Naive thymus-derived CD4-positive, alpha-beta T cell (primary cell): ENCODE measurements at regions not wholly inside any gene's neighbourhood (a gene's known extent, or its start where the extent isn't known, plus 50 kb on each side); places are given as distances from the start of the nearest gene placed in this dataset.

ENCODE experiments used
- ATAC-seq: fragments of 150-1000 bp; cut with Tn5 transposase; 2 replicates; pipeline ENCODE4 v1.10.0; 2021; ENCODE audit warnings: mild to moderate bottlenecking, moderate library complexity
- CTCF ChIA-PET: fragments of 350-600 bp; sonication (Branson Sonifier 250); formaldehyde crosslinking; loops from one replicate; lab custom pipeline; 2021; ENCODE audit warnings: antibody characterized with exemption; lab: Charles Lee
- POLR2A ChIA-PET: fragments of 350-600 bp; sonication (Branson Sonifier 250); formaldehyde crosslinking; loops from one replicate; lab custom pipeline; 2021; ENCODE audit warnings: antibody characterized with exemption, inconsistent platforms; lab: Charles Lee
- DNase-seq, 9 donors: peaks; one replicate each; pipeline versions ENCODE4 v3.0.0 to v3.0.0-alpha.2; 2020 to 2022; ENCODE audit warnings: mixed read lengths in 1 of 9
- H3K27ac ChIP-seq: one replicate; pipeline ENCODE4 v1.7.0; 2013; ENCODE audit warnings: mild to moderate bottlenecking, low read depth, low read length, moderate library complexity
- H3K27me3 ChIP-seq, 2 donors: one replicate each; pipeline ENCODE4 v1.7.0; 2013; ENCODE audit warnings: low read length in 2 of 2, mild to moderate bottlenecking in 2 of 2, moderate library complexity in 2 of 2; ENCODE audit not compliant: control insufficient read depth in 2 of 2, insufficient read depth in 2 of 2
- H3K36me3 ChIP-seq, 3 experiments: 1 replicate in 2 of 3; 2 replicates in 1 of 3; pipeline ENCODE4 v1.7.0; 2013; ENCODE audit warnings: low read length in 3 of 3, mild to moderate bottlenecking in 3 of 3, moderate library complexity in 1 of 3; ENCODE audit not compliant: insufficient read depth in 3 of 3, control insufficient read depth in 2 of 3
- H3K4me1 ChIP-seq, 2 donors: one replicate each; pipeline ENCODE4 v1.7.0; 2013; ENCODE audit warnings: low read length in 2 of 2, mild to moderate bottlenecking in 2 of 2, moderate library complexity in 1 of 2; ENCODE audit not compliant: control insufficient read depth in 2 of 2, insufficient read depth in 2 of 2
- H3K4me3 ChIP-seq: 2 replicates; pipeline ENCODE4 v1.7.0; 2013; ENCODE audit warnings: mild to moderate bottlenecking, low read length
- H3K9me3 ChIP-seq, 3 experiments: 1 replicate in 2 of 3; 2 replicates in 1 of 3; pipeline ENCODE4 v1.7.0; 2013; ENCODE audit warnings: low read length in 3 of 3; ENCODE audit not compliant: control insufficient read depth in 2 of 3
- H3K27ac Mint-ChIP-seq, 9 donors: one replicate each; pipeline ENCODE4 v1.8.0; 2020 to 2022; ENCODE audit warnings: mixed read lengths in 9 of 9, mild to moderate bottlenecking in 8 of 9, moderate library complexity in 5 of 9, inconsistent platforms in 2 of 9
- H3K27me3 Mint-ChIP-seq, 5 donors: one replicate each; pipeline ENCODE4 v1.8.0; 2021 to 2022; ENCODE audit warnings: mixed read lengths in 5 of 5, mild to moderate bottlenecking in 1 of 5
- H3K36me3 Mint-ChIP-seq, 5 donors: one replicate each; pipeline ENCODE4 v1.8.0; 2020 to 2022; ENCODE audit warnings: mixed read lengths in 5 of 5, mild to moderate bottlenecking in 3 of 5, inconsistent platforms in 1 of 5
- H3K4me1 Mint-ChIP-seq, 7 donors: one replicate each; pipeline ENCODE4 v1.8.0; 2020 to 2022; ENCODE audit warnings: mixed read lengths in 7 of 7, mild to moderate bottlenecking in 3 of 7, inconsistent platforms in 1 of 7
- H3K4me3 Mint-ChIP-seq, 10 donors: one replicate each; pipeline ENCODE4 v1.8.0; 2020 to 2022; ENCODE audit warnings: mild to moderate bottlenecking in 10 of 10, mixed read lengths in 10 of 10, moderate library complexity in 6 of 10, inconsistent platforms in 2 of 10
- H3K9me3 Mint-ChIP-seq, 11 donors: one replicate each; pipeline ENCODE4 v1.8.0; 2020 to 2022; ENCODE audit warnings: mixed read lengths in 11 of 11, mild to moderate bottlenecking in 4 of 11, inconsistent platforms in 1 of 11, moderate library complexity in 1 of 11
- intact Hi-C, 2 donors: fragments of 100-400 bp; cut with micrococcal nuclease; formaldehyde crosslinking; loops; one replicate each; pipeline ENCODE4 v1.15.1; 2023

- no peak overlapping the region for H3K4me3 ChIP-seq
- POLR2A ChIA-PET: interaction anchor here (0.6 kb wide), 1 partner anchor 284 kb away, joined by 6 read pairs; no protein-coding TSS in a partner anchor
- CTCF ChIA-PET: no interaction called here
These were observed 296.1 kb upstream of the TGFBR2 start for GRCh38 chr3:30309961-30310954.

DNA sequence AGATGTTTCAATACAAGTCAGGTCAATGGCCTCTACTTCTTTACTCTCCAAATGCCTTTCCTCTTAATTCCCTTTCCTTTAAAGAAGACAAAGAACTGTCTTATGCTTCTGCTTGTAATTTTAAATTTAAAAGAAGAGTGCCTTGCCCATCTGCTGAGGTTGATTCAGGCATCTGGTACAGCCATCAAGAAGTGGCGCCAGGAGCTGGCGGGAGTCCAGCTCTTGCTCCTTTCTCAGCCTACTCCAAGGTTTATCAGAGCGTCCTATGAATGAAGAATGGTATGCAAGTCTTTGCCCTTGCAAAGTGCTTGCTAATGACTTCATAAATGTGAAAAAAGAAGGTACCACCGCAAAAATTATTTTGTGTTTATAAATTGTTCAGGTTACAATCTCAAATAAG lies 294.6 kb upstream of the TGFBR2 start:
- Mint-ChIP-seq H3K36me3 (peaks cover 0 to 5% (median 1%) of the 10 kb centered on the region in 5 donors), H3K4me1 (peaks cover 0 to 20% (median 0%) of the 10 kb centered on the region in 7 donors), H3K4me3 (no peak overlapping the region), H3K9me3 (peaks cover 0 to 6% (median 2%) of the 10 kb centered on the region in 11 donors), H3K27me3 (no peaks in the 10 kb centered on the region), H3K27ac (no peak overlapping the region)
- DNase-seq (no peak), ATAC-seq (no peak)
- POLR2A ChIA-PET: no interaction called here
- no peak overlapping the region for H3K27ac ChIP-seq
- no peaks in the 10 kb centered on the region for H3K36me3 ChIP-seq
- H3K4me3 ChIP-seq: no peak overlapping the region
- CTCF ChIA-PET: interaction anchor here (0.9 kb wide), 1 partner anchor 383 kb away, joined by 4 read pairs; no protein-coding TSS in a partner anchor
- no peaks in the 10 kb centered on the region for H3K27me3 ChIP-seq
- H3K9me3 ChIP-seq: no peaks in the 10 kb centered on the region
- intact Hi-C loops: no loop called here
- H3K4me1 ChIP-seq: no peaks in the 10 kb centered on the region

More at GRCh38 chr3:30309961-30310954, 296.1 kb upstream of the TGFBR2 start:
- ATAC-seq (no peak), DNase-seq (no peak)
- Mint-ChIP-seq H3K27ac (peak overlapping the region in 1 of 9 donors; percentile 21), H3K4me1 (peaks cover 0 to 22% (median 0%) of the 10 kb centered on the region in 7 donors), H3K27me3 (no peaks in the 10 kb centered on the region), H3K4me3 (no peak overlapping the region), H3K9me3 (peaks cover 4 to 15% (median 11%) of the 10 kb centered on the region in 11 donors), H3K36me3 (peaks cover 4 to 14% (median 11%) of the 10 kb centered on the region in 5 donors)
- Histone ChIP-seq H3K9me3 (no peaks in the 10 kb centered on the region), H3K4me1 (no peaks in the 10 kb centered on the region), H3K36me3 (no peaks in the 10 kb centered on the region), H3K27me3 (no peaks in the 10 kb centered on the region), H3K27ac (no peak overlapping the region)
- intact Hi-C loops: no loop called here

DNA sequence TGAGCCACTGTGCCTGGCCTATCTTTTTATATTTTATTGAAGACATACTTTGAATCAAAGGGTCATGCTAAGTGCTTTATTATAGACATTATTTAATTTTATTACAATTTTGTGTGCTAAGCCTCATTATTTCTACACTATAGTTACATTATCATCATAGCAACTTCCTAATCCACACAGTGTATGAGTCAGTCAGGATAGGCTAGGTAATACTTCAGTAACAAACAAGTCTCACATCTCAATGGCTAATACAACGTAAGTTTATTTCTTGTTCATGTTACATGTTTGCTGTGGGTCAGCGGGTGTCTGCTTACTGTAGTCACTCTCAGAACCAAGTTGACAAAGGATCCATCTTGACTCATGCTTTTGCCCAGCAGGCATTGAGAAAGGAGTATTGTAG lies 292.6 kb upstream of the TGFBR2 start:
- DNase-seq (no peak), ATAC-seq (no peak)
- H3K27me3 ChIP-seq: no peaks in the 10 kb centered on the region
- Mint-ChIP-seq H3K27me3 (no peaks in the 10 kb centered on the region), H3K36me3 (peaks cover 0 to 5% (median 0%) of the 10 kb centered on the region in 5 donors), H3K4me3 (no peak overlapping the region), H3K4me1 (peaks cover 0 to 20% (median 5%) of the 10 kb centered on the region in 7 donors), H3K27ac (no peak overlapping the region), H3K9me3 (peaks cover 0 to 5% (median 0%) of the 10 kb centered on the region in 11 donors)
- peaks cover 0 to 2% of the 10 kb centered on the region in 2 donors for H3K4me1 ChIP-seq
- H3K36me3 ChIP-seq: no peaks in the 10 kb centered on the region
- ChIA-PET CTCF (no interaction called here), POLR2A (interaction anchor here (0.7 kb wide), 1 partner anchor 295 kb away, joined by 4 read pairs; no protein-coding TSS in a partner anchor)
- H3K9me3 ChIP-seq: no peaks in the 10 kb centered on the region
- H3K4me3 ChIP-seq: no peak overlapping the region
- H3K27ac ChIP-seq: no peak overlapping the region
- intact Hi-C loops: no loop called here

- Histone ChIP-seq H3K4me1 (peaks cover 0 to 12% of the 10 kb centered on the region in 2 donors), H3K4me3 (no peak overlapping the region), H3K27ac (no peak overlapping the region), H3K27me3 (no peaks in the 10 kb centered on the region), H3K36me3 (no peaks in the 10 kb centered on the region), H3K9me3 (no peaks in the 10 kb centered on the region)
- no peaks in the 10 kb centered on the region for H3K27me3 Mint-ChIP-seq
- intact Hi-C loops: loop anchor here in 1 of 2 donors (5.0 kb wide), 1 partner anchor 122 kb away; no protein-coding TSS in a partner anchor
- H3K4me3 Mint-ChIP-seq: no peak overlapping the region
- no peak overlapping the region for H3K27ac Mint-ChIP-seq
- POLR2A ChIA-PET: interaction anchor here (0.7 to 1.2 kb wide), 2 partner anchors 25 to 291 kb away, joined by 3 to 5 read pairs; partner anchors contain the start of gene TGFBR2
- H3K36me3 Mint-ChIP-seq: peaks cover 0 to 5% (median 0%) of the 10 kb centered on the region in 5 donors
- H3K9me3 Mint-ChIP-seq: peaks cover 0 to 4% (median 0%) of the 10 kb centered on the region in 11 donors
- CTCF ChIA-PET: no interaction called here
- DNase-seq: no peak
- no peak for ATAC-seq
- peaks cover 3 to 25% (median 10%) of the 10 kb centered on the region in 7 donors for H3K4me1 Mint-ChIP-seq
These were observed 291.6 kb upstream of the TGFBR2 start for GRCh38 chr3:30314757-30315325.

DNA sequence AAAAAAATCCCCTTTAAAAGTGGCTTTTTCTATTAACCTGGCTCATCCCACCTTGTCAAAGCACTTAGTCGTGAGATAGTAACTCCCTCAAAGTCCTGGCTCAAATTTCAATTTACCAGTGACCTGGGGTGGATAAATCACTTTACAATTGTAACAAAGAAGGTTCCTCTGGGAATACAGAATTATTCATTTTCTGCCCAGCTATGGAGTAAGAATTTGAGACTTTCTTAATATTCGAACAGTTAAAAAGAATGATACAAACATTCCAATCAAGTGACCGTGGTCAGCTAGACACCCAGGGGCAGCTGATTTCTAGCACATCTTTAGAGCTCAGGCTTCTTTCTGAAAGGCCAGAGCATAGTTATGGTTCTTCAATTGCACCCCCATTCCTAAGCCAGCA lies 291.0 kb upstream of the TGFBR2 start:
- ChIA-PET CTCF (no interaction called here), POLR2A (interaction anchor here (0.6 to 1.2 kb wide), 3 partner anchors 38 to 381 kb away, joined by 3 to 4 read pairs (median 3); partner anchors contain the start of gene TGFBR2)
- no peak overlapping the region for H3K4me3 Mint-ChIP-seq

DNA sequence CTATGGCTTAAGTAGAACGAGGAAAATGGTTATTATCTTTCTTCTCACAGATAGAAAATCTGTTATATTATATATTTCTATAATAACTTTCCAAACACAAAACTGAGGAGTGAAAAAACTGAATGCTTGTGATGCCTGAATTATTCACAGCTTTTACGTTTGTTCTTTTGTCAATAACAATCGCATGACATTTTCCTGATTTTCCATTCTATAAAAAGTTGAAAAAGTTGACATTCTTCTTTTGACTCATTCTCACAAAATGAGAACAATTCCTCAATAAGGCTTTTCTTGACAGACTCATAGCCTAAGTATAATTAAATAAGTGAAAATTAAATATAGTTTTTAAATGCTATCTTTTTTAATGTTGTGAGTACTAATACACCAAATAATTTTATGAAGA lies 288.8 kb upstream of the TGFBR2 start:
- H3K9me3 Mint-ChIP-seq: peaks cover 0 to 18% (median 0%) of the 10 kb centered on the region in 11 donors
- peaks cover 3 to 35% (median 27%) of the 10 kb centered on the region in 7 donors for H3K4me1 Mint-ChIP-seq
- DNase-seq (no peak), ATAC-seq (no peak)
- POLR2A ChIA-PET: interaction anchor here (0.6 to 0.7 kb wide), 2 partner anchors 325 to 391 kb away, joined by 3 read pairs; no protein-coding TSS in a partner anchor
- intact Hi-C loops: loop anchor here in 1 of 2 donors (5.0 kb wide), 1 partner anchor 120 kb away; no protein-coding TSS in a partner anchor
- CTCF ChIA-PET: no interaction called here
- H3K4me3 ChIP-seq: no peak overlapping the region
- H3K36me3 ChIP-seq: no peaks in the 10 kb centered on the region
- H3K9me3 ChIP-seq: no peaks in the 10 kb centered on the region
- peaks cover 0 to 17% (median 5%) of the 10 kb centered on the region in 5 donors for H3K36me3 Mint-ChIP-seq
- no peak overlapping the region for H3K27ac Mint-ChIP-seq
- H3K4me1 ChIP-seq: peaks cover 0 to 15% of the 10 kb centered on the region in 2 donors
- no peaks in the 10 kb centered on the region for H3K27me3 ChIP-seq
- no peak overlapping the region for H3K4me3 Mint-ChIP-seq
- H3K27ac ChIP-seq: no peak overlapping the region
- no peaks in the 10 kb centered on the region for H3K27me3 Mint-ChIP-seq

More for the DNA sequence above, 291.0 kb upstream of the TGFBR2 start:
- intact Hi-C loops: loop anchor here in 1 of 2 donors (5.0 kb wide), 1 partner anchor 122 kb away; no protein-coding TSS in a partner anchor
- no peak overlapping the region for H3K4me3 ChIP-seq
- Mint-ChIP-seq H3K27me3 (no peaks in the 10 kb centered on the region), H3K4me1 (peaks cover 3 to 30% (median 15%) of the 10 kb centered on the region in 7 donors), H3K36me3 (peaks cover 0 to 5% (median 0%) of the 10 kb centered on the region in 5 donors), H3K27ac (no peak overlapping the region), H3K9me3 (peaks cover 0 to 4% (median 0%) of the 10 kb centered on the region in 11 donors)
- H3K4me1 ChIP-seq: peaks cover 0 to 15% of the 10 kb centered on the region in 2 donors
- H3K36me3 ChIP-seq: no peaks in the 10 kb centered on the region
- DNase-seq: no peak
- no peaks in the 10 kb centered on the region for H3K9me3 ChIP-seq
- ATAC-seq: no peak
- H3K27me3 ChIP-seq: no peaks in the 10 kb centered on the region
- H3K27ac ChIP-seq: no peak overlapping the region
